ENCODE measurements at regions not wholly inside any gene's neighbourhood (a gene's known extent, or its start where the extent isn't known, plus 50 kb on each side); places are given as distances from the start of the nearest gene placed in this dataset.

DNA sequence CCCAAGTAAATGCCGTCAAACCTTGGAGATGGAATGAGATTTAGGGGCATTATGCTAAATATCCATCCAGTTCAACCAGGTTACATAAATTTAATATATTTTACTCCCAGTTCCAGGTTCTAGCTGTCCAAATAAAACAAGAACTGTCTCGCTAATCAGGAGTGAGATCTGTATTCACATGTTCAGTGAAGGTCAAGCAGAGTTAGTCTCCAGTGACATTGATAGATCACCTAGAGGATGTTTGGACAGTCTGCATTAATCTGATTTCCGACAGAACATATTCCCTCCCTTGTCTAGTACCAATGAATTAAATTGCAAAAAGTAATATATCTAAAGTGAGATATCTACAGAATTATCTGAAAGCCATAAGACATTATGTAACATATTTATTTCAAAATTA is 979.4 kb upstream of the CNTNAP5 start:
- Mint-ChIP-seq H3K36me3 (ENCODE audit: low read depth) (no peaks in the 10 kb centered on the region), H3K27me3 (ENCODE audit: low read depth) (no peaks in the 10 kb centered on the region), H3K9me3 (no peaks in the 10 kb centered on the region), H3K4me3 (no peak overlapping the region), H3K4me1 (no peaks in the 10 kb centered on the region), H3K27ac (no peak overlapping the region)
- TF ChIP-seq, protein P1, sequence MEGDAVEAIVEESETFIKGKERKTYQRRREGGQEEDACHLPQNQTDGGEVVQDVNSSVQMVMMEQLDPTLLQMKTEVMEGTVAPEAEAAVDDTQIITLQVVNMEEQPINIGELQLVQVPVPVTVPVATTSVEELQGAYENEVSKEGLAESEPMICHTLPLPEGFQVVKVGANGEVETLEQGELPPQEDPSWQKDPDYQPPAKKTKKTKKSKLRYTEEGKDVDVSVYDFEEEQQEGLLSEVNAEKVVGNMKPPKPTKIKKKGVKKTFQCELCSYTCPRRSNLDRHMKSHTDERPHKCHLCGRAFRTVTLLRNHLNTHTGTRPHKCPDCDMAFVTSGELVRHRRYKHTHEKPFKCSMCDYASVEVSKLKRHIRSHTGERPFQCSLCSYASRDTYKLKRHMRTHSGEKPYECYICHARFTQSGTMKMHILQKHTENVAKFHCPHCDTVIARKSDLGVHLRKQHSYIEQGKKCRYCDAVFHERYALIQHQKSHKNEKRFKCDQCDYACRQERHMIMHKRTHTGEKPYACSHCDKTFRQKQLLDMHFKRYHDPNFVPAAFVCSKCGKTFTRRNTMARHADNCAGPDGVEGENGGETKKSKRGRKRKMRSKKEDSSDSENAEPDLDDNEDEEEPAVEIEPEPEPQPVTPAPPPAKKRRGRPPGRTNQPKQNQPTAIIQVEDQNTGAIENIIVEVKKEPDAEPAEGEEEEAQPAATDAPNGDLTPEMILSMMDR (IDR thresholded peaks at IDR 0.05; ENCODE audit: unreplicated experiment in 3 of 3), result no peak

DNA sequence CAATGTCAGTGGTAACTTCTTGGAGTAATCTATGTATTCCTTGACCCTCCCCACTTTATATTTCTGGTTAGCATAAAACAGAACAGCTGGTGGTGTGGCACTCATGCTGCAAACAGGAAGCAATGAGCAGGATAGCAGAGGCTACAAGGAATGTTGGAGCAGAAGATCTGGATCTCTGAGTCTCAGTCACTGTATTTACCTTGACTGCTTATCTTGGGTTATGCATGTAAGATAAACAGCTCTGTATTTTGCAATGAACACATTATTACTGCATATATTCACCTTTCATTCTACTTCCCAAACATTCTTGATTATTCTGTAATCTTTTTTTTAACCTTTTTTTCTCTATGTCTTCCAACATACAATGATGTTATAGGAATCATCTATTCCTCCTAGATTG is 977.9 kb upstream of the CNTNAP5 start:
- Mint-ChIP-seq H3K27ac (no peak overlapping the region), H3K36me3 (ENCODE audit: low read depth) (no peaks in the 10 kb centered on the region), H3K4me3 (no peak overlapping the region), H3K4me1 (no peaks in the 10 kb centered on the region), H3K27me3 (ENCODE audit: low read depth) (no peaks in the 10 kb centered on the region), H3K9me3 (peaks cover 2% of the 10 kb centered on the region)
- TF ChIP-seq, protein P1 (IDR thresholded peaks at IDR 0.05; ENCODE audit: unreplicated experiment in 3 of 3), result no peak

DNA sequence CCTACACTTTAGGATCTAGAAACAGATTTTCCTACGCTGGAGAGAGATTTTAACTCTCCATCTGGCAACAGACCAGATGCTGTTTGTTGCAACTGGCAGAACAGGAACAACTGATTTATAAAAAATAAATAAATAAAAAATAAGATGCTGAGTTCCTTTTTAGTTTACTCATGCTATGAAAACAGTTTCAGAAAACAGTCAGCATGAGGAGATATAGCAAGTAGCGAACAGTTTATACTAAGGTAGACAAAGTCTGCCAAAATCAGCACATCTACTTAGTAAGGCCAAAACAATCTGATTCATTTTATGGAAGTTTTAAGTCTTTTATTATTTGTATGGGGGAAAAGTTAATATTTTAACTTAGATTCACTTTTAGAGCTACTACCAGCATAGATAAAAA is 974.0 kb upstream of the CNTNAP5 start:
- TF ChIP-seq, protein P1 (IDR thresholded peaks at IDR 0.05; ENCODE audit: unreplicated experiment in 3 of 3), result no peak
- H3K9me3 Mint-ChIP-seq, result peaks cover 8% of the 10 kb centered on the region
- H3K4me3 Mint-ChIP-seq, result no peak overlapping the region
- no peaks in the 10 kb centered on the region for H3K36me3 Mint-ChIP-seq (ENCODE audit: low read depth)
- H3K27me3 Mint-ChIP-seq (ENCODE audit: low read depth), result no peaks in the 10 kb centered on the region
- no peak overlapping the region for H3K27ac Mint-ChIP-seq
- no peaks in the 10 kb centered on the region for H3K4me1 Mint-ChIP-seq

DNA sequence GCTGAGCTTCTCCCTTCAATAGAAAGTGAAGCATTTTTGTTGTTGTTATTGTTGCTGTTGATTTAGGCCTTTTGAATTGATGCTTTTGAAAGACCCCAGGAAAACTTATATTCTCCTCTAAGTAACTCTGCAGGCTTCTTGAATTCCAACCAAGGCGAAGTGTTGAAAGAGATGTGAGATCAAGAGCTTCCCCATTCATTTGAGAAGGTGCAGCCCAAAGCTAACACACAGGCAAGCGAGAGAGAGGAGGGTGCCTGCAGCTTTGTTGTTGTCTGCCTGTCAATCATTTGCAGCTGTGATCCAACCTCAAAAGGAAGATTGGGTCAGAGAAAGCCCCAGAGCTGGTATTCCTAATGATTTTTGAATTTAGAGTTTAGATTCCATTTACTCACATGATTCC is 963.6 kb upstream of the CNTNAP5 start:
- no peaks in the 10 kb centered on the region for H3K27me3 Mint-ChIP-seq (ENCODE audit: low read depth)
- no peaks in the 10 kb centered on the region for H3K4me1 Mint-ChIP-seq
- TF ChIP-seq, protein P1 (IDR thresholded peaks at IDR 0.05; ENCODE audit: unreplicated experiment in 3 of 3), result no peak
- peaks cover 23% of the 10 kb centered on the region for H3K9me3 Mint-ChIP-seq
- no peak overlapping the region for H3K4me3 Mint-ChIP-seq
- no peaks in the 10 kb centered on the region for H3K36me3 Mint-ChIP-seq (ENCODE audit: low read depth)
- H3K27ac Mint-ChIP-seq, result no peak overlapping the region

DNA sequence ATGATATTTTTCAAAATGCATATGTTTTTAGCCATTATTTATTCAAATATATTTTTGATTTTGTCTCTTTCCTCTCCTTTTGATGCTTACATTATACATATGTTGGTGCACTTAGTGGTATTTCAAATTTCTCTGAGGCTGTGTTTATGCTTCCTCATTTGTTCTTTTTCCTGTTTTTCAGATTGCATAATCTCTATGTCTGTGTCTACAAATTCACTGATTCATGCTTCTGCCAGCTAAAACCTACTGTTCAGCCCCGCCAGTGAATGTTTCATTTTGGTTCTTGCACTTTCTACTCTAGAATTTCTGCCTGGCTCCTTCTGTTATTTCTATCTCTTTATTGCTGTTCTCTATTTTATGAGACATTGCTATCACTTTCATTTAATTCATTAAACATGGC is 951.7 kb upstream of the CNTNAP5 start:
- H3K4me3 Mint-ChIP-seq, result no peak overlapping the region
- H3K4me1 Mint-ChIP-seq, result no peaks in the 10 kb centered on the region
- H3K27ac Mint-ChIP-seq, result no peak overlapping the region
- H3K9me3 Mint-ChIP-seq, result no peaks in the 10 kb centered on the region
- no peaks in the 10 kb centered on the region for H3K36me3 Mint-ChIP-seq (ENCODE audit: low read depth)
- TF ChIP-seq, protein P1 (IDR thresholded peaks at IDR 0.05; ENCODE audit: unreplicated experiment in 3 of 3), result no peak
- no peaks in the 10 kb centered on the region for H3K27me3 Mint-ChIP-seq (ENCODE audit: low read depth)

DNA sequence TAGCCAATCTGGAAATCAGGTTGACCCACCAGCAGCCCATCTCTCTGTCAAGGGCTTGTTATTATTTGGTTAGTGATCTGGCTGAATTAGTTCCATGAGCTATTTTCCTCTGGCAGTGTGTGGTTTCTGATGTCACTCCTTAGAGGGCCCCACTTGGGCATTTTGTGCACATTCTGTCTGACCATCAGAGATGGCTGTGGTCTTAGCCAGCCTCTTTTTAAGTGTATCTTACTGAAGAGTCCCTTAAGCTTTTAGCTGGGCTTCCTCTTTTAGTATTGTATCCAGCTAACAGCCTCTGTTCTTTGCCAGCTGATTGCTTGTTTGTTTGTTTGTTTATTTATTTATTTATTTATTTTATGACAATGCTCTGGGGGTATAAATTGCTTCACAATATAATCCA is 951.1 kb upstream of the CNTNAP5 start:
- H3K36me3 Mint-ChIP-seq (ENCODE audit: low read depth), result no peaks in the 10 kb centered on the region
- TF ChIP-seq, protein P1 (IDR thresholded peaks at IDR 0.05; ENCODE audit: unreplicated experiment in 3 of 3), result no peak
- H3K27me3 Mint-ChIP-seq (ENCODE audit: low read depth), result no peaks in the 10 kb centered on the region
- H3K9me3 Mint-ChIP-seq, result no peaks in the 10 kb centered on the region
- H3K4me3 Mint-ChIP-seq, result no peak overlapping the region
- H3K27ac Mint-ChIP-seq, result no peak overlapping the region
- no peaks in the 10 kb centered on the region for H3K4me1 Mint-ChIP-seq
